Neural crest cell (in vitro differentiated cells): ENCODE measurements at regions not wholly inside any gene's neighbourhood (a gene's known extent, or its start where the extent isn't known, plus 50 kb on each side); places are given as distances from the start of the nearest gene placed in this dataset.
"Not testable (repeated sequence)": the region's sequence is repeated elsewhere in the genome, so short reads cannot be mapped to it uniquely, and the experiment has no call there.

ENCODE experiments used
- DNase-seq: peaks from one replicate; pipeline ENCODE4 v3.0.0; 2021; ENCODE audit warnings: low read depth, mixed read lengths, low spot score
- H3K27ac Mint-ChIP-seq: one replicate; pipeline ENCODE4 v1.8.0; 2021; ENCODE audit warnings: mild to moderate bottlenecking, mixed read lengths; ENCODE audit not compliant: unreplicated experiment
- H3K27me3 Mint-ChIP-seq: 2 replicates; pipeline ENCODE4 v1.8.0; 2021; ENCODE audit warnings: low read depth, mild to moderate bottlenecking, mixed read lengths
- H3K36me3 Mint-ChIP-seq: 2 replicates; pipeline ENCODE4 v1.8.0; 2021; ENCODE audit warnings: low read depth, mild to moderate bottlenecking, mixed read lengths
- H3K4me1 Mint-ChIP-seq: 2 replicates; pipeline ENCODE4 v1.8.0; 2021; ENCODE audit warnings: mixed read lengths
- H3K4me3 Mint-ChIP-seq: one replicate; pipeline ENCODE4 v1.8.0; 2021; ENCODE audit warnings: mild to moderate bottlenecking, mixed read lengths
- H3K9me3 Mint-ChIP-seq: 2 replicates; pipeline ENCODE4 v1.8.0; 2021; ENCODE audit warnings: mixed read lengths
- TF ChIP-seq, protein P1 (sequence below): fragments of 200-600 bp; sonication (generic); conservative IDR thresholded peaks from 2 replicates; pipeline ENCODE4 v1.5.0; 2021; ENCODE audit warnings: antibody characterized with exemption, mild to moderate bottlenecking

DNA sequence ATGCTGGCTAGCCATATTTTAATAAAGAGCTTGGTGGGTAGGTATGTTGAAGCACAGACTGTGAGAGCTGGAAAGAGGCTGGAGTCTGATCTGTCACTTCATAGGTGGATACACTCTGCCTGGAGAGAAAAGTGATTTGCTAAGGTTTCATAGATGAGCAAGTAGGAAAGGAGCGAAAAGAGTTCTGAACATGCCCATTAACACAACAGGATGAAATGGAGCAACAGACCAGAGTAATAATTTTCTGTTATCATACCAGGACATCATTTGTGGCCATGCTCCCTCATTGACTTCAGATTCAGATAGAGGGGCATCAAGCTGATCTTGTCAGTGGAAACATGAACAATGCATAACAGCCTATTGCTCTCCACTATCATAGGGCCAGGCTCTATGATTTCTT is 452.9 kb downstream of the JRKL start:
- no peaks in the 10 kb centered on the region for H3K4me1 Mint-ChIP-seq
- no peaks in the 10 kb centered on the region for H3K9me3 Mint-ChIP-seq
- DNase-seq, result no peak
- no peak overlapping the region for H3K4me3 Mint-ChIP-seq
- H3K36me3 Mint-ChIP-seq, result no peaks in the 10 kb centered on the region
- TF ChIP-seq, protein P1, sequence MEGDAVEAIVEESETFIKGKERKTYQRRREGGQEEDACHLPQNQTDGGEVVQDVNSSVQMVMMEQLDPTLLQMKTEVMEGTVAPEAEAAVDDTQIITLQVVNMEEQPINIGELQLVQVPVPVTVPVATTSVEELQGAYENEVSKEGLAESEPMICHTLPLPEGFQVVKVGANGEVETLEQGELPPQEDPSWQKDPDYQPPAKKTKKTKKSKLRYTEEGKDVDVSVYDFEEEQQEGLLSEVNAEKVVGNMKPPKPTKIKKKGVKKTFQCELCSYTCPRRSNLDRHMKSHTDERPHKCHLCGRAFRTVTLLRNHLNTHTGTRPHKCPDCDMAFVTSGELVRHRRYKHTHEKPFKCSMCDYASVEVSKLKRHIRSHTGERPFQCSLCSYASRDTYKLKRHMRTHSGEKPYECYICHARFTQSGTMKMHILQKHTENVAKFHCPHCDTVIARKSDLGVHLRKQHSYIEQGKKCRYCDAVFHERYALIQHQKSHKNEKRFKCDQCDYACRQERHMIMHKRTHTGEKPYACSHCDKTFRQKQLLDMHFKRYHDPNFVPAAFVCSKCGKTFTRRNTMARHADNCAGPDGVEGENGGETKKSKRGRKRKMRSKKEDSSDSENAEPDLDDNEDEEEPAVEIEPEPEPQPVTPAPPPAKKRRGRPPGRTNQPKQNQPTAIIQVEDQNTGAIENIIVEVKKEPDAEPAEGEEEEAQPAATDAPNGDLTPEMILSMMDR, result no peak
- H3K27me3 Mint-ChIP-seq, result no peaks in the 10 kb centered on the region
- no peak overlapping the region for H3K27ac Mint-ChIP-seq

DNA sequence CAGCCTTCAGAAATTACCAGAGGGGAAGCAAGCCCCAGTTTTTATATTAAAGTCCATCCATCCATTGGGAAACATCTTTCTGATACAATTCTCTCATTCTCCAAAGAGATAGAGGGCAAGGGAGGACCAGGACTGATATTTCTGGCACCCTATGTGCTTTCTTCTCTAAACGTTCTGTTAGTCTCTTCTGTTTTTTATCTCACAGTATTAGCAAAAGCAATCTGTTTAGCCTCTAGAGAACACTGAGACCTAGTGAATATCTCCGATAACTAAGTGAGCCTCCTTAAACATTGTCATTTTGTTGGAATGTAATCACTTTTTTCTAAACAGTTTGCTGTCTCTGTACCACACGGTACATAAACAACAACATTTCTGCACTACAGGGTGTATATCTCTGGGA is 464.6 kb downstream of the JRKL start:
- Mint-ChIP-seq H3K4me3 (no peak overlapping the region), H3K36me3 (no peaks in the 10 kb centered on the region)

DNA sequence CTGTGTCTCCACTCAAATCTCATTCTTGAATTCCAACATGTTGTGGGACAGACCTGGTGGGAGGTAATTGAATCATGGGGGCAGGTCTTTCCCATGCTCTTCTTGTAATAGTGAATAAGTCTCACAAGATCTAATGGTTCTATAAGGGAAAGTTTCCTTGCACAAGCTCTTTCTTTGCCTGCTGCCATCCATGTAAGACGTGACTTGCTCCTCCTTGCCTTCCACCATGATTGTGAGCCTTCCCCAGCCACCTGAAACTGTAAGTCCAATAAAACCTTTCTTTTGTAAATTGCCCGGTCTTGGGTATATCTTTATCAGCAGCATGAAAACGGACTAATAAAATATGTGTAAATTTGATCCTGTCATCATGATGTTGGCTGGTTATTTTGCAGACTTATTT is 471.9 kb downstream of the JRKL start:
- H3K27me3 Mint-ChIP-seq, H3K27ac Mint-ChIP-seq, H3K4me1 Mint-ChIP-seq, H3K4me3 Mint-ChIP-seq, H3K36me3 Mint-ChIP-seq, DNase-seq, H3K9me3 Mint-ChIP-seq: not testable (repeated sequence)

More for the DNA sequence above, 464.6 kb downstream of the JRKL start:
- Mint-ChIP-seq H3K9me3 (peaks cover 3% of the 10 kb centered on the region), H3K4me1 (no peaks in the 10 kb centered on the region), H3K27me3 (peaks cover 3% of the 10 kb centered on the region), H3K27ac (no peak overlapping the region)
- TF ChIP-seq, protein P1, result no peak
- no peak for DNase-seq

DNA sequence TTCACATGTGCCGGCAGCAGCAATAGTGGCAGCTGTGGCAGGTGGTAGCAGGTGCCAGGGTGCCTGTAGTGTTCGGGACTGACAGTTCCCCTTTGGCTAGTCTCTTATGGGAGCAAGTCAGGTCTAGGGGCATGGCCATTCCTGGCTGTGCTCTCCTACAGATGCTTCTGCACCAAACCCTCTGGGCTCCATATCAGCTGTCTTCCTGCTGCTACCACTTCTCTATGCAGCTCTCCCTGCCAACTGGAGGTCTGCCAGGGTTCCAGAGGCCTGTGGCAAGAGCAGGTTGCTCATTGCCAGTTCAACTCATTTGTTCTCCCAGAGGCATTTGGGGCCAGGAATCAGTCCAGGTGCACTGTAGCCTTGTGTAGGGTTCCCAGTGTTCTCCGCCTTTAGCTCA is 473.7 kb downstream of the JRKL start:
- H3K4me3 Mint-ChIP-seq, result no peak overlapping the region
- H3K9me3 Mint-ChIP-seq, result no peaks in the 10 kb centered on the region
- TF ChIP-seq, protein P1, result no peak
- no peak overlapping the region for H3K27ac Mint-ChIP-seq
- H3K27me3 Mint-ChIP-seq, result peaks cover 5% of the 10 kb centered on the region
- H3K36me3 Mint-ChIP-seq, result no peaks in the 10 kb centered on the region
- H3K4me1 Mint-ChIP-seq, result no peaks in the 10 kb centered on the region
- DNase-seq, result no peak

DNA sequence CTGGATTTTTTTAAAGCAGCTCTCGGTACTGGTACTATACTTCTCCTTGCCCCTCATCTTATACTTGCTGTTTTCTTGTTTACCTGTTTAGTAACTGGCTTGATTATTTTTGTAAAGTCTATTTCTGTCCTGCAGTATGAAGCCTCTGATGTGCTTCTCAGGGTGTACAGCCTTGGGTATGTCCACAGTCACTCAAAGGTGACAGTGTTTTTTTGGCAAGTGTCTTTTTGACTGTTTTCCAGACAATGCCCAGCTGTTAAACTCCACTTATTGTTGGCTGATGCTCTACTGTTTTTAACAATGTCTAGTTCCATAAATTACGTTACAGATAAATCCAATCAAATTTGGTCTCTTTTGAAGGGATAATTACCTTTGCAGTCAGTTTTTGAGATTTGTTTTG is 475.2 kb downstream of the JRKL start:
- TF ChIP-seq, protein P1, result no peak
- Mint-ChIP-seq H3K27ac (no peak overlapping the region), H3K36me3 (no peaks in the 10 kb centered on the region), H3K4me3 (no peak overlapping the region), H3K9me3 (no peaks in the 10 kb centered on the region), H3K4me1 (no peaks in the 10 kb centered on the region), H3K27me3 (peaks cover 3% of the 10 kb centered on the region)
- DNase-seq, result no peak

DNA sequence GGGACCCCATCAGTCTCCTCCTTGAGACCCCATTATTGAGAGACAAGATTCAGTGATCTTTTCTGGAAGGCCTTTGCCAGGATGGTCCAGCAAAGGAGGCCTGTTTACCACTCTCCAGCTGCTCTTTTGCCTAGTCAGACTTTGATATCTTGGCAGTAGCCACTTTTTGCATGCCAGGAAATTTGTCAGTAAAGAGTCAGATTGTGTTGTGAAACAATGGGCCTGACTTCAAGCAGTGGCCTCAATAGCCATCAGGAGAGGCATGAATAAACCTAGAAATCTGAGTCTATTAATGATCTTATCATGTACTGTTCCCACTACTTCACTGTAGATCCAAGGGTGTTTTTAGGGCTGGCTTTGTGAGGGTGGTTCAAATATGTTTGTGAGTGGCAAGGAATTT is 479.4 kb downstream of the JRKL start:
- Mint-ChIP-seq H3K4me3 (no peak overlapping the region), H3K27me3 (no peaks in the 10 kb centered on the region), H3K27ac (no peak overlapping the region), H3K9me3 (no peaks in the 10 kb centered on the region), H3K36me3 (no peaks in the 10 kb centered on the region), H3K4me1 (no peaks in the 10 kb centered on the region)
- no peak for DNase-seq
- TF ChIP-seq, protein P1, result no peak
